Breast epithelium (tissue), 3 donors: ENCODE measurements at regions not wholly inside any gene's neighbourhood (a gene's known extent, or its start where the extent isn't known, plus 50 kb on each side); places are given as distances from the start of the nearest gene placed in this dataset.

Experiments used
- POLR2A ChIP-seq: fragments of 450-650 bp; IDR thresholded peaks from one replicate; pipeline ENCODE4 v1.6.1; 2016; ENCODE audit warnings: antibody characterized with exemption, mild to moderate bottlenecking, moderate library complexity
- POLR2AphosphoS5 ChIP-seq, 3 donors: sonication (generic); formaldehyde crosslinking; IDR thresholded peaks; one replicate each; pipeline ENCODE4 v1.6.1; 2017; ENCODE audit warnings: antibody characterized with exemption in 3 of 3
- TF ChIP-seq, protein P1 (sequence below), 3 donors: fragments of 450-650 bp; IDR thresholded peaks; one replicate each; pipeline ENCODE4 v1.5.1; 2016 to 2017; ENCODE audit warnings: antibody characterized with exemption in 3 of 3, mild to moderate bottlenecking in 3 of 3, moderate library complexity in 3 of 3

DNA sequence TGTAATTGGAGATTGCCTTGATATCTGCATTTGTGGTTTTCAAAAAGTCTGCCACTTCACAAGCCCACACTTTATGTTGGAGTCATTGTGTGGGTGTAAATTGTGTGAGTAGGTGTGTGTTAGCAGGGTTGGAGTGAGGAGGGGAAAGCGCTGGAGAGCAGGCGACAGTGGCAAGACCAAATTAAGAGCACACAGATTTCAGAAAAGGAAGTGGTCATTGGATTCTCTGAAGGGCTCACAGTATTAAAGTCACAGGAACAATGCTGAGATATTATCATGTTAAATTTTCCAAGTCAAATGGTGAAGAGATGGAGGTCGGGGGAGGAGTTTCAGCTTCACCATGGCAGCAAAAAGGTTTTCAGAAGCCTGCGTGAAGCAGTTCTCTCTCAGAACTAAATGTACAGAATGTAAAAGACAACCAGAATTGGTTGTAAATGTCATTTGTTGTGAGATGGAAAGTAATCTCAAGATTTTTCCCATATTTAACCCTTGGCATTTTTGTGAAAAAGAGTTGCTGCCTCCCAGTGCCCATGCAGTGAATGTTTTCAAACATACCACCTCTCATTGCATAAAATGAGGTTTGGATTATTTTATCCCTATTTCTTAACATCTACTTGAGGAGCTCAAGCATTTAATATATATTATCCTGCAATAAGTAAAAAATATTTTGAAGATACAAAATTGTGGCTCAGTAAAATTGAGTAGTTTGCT is 265.9 kb downstream of the ZNF674 start:
- TF ChIP-seq POLR2A (no peak), POLR2AphosphoS5 (IDR thresholded peaks at IDR 0.05) (no peak)
- TF ChIP-seq, protein P1, sequence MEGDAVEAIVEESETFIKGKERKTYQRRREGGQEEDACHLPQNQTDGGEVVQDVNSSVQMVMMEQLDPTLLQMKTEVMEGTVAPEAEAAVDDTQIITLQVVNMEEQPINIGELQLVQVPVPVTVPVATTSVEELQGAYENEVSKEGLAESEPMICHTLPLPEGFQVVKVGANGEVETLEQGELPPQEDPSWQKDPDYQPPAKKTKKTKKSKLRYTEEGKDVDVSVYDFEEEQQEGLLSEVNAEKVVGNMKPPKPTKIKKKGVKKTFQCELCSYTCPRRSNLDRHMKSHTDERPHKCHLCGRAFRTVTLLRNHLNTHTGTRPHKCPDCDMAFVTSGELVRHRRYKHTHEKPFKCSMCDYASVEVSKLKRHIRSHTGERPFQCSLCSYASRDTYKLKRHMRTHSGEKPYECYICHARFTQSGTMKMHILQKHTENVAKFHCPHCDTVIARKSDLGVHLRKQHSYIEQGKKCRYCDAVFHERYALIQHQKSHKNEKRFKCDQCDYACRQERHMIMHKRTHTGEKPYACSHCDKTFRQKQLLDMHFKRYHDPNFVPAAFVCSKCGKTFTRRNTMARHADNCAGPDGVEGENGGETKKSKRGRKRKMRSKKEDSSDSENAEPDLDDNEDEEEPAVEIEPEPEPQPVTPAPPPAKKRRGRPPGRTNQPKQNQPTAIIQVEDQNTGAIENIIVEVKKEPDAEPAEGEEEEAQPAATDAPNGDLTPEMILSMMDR (IDR thresholded peaks at IDR 0.05), result no peak
